ENCODE measurements at regions not wholly inside any gene's neighbourhood (a gene's known extent, or its start where the extent isn't known, plus 50 kb on each side); places are given as distances from the start of the nearest gene placed in this dataset.

GRCh38 chr14:97061198-97061597 lies 264.0 kb downstream of the VRK1 start:
- no peaks in the 10 kb centered on the region for H3K4me1 ChIP-seq (ENCODE audit: control insufficient read depth in 1 of 2, insufficient read depth in 2 of 2, low read length in 2 of 2)
- H3K9ac ChIP-seq (ENCODE audit: low read length), result no peak overlapping the region
- H3K36me3 ChIP-seq (ENCODE audit: control insufficient read depth in 1 of 2, insufficient read depth in 2 of 2, low read length in 2 of 2), result no peaks in the 10 kb centered on the region
- no peak for DNase-seq
- WGBS (ENCODE audit: extremely low coverage, insufficient coverage, insufficient read length), result no CpG with 5 or more reads among the region's 14 CpGs
- H2AFZ ChIP-seq (ENCODE audit: insufficient read depth, low read length, poor library complexity), result no peak overlapping the region
- H4K8ac ChIP-seq (ENCODE audit: low read depth, low read length), result no peak overlapping the region
- H3K9me3 ChIP-seq (ENCODE audit: insufficient read depth, low read depth, low read length), result no peaks in the 10 kb centered on the region
- H4K91ac ChIP-seq (ENCODE audit: low read depth, low read length), result no peak overlapping the region
- no peaks in the 10 kb centered on the region for H3K79me1 ChIP-seq (ENCODE audit: low read length)
- no peak overlapping the region for H4K12ac ChIP-seq (ENCODE audit: low read depth, low read length)
- no peaks in the 10 kb centered on the region for H3K79me2 ChIP-seq (ENCODE audit: control insufficient read depth, insufficient read depth, low read length, poor library complexity)
- H2BK120ac ChIP-seq (ENCODE audit: insufficient read depth, low read length, poor library complexity), result no peak overlapping the region
- no peak overlapping the region for H3K4ac ChIP-seq (ENCODE audit: low read depth, low read length)
- H3K23ac ChIP-seq (ENCODE audit: low read length), result no peak overlapping the region
- no peak overlapping the region for H3K14ac ChIP-seq (ENCODE audit: low read length)
- no peak overlapping the region for H3K4me3 ChIP-seq (ENCODE audit: low read depth, low read length)
- H3K4me2 ChIP-seq (ENCODE audit: low read length), result no peak overlapping the region
- H3K27ac ChIP-seq (ENCODE audit: low read depth, low read length), result no peak overlapping the region
- no peak overlapping the region for H2BK12ac ChIP-seq (ENCODE audit: low read length)
- H3K18ac ChIP-seq (ENCODE audit: low read length), result no peak overlapping the region
- H2AK5ac ChIP-seq (ENCODE audit: low read length), result no peak overlapping the region
- H2BK5ac ChIP-seq (ENCODE audit: low read depth, low read length, poor library complexity), result no peak overlapping the region
- no peaks in the 10 kb centered on the region for H3K27me3 ChIP-seq (ENCODE audit: insufficient read depth, low read length)

- Histone ChIP-seq H3K4me2 (ENCODE audit: low read length) (no peak overlapping the region), H3K18ac (ENCODE audit: low read length) (no peak overlapping the region), H2BK120ac (ENCODE audit: insufficient read depth, low read length, poor library complexity) (no peak overlapping the region), H3K36me3 (ENCODE audit: control insufficient read depth in 1 of 2, insufficient read depth in 2 of 2, low read length in 2 of 2) (no peaks in the 10 kb centered on the region), H4K91ac (ENCODE audit: low read depth, low read length) (no peak overlapping the region), H3K4me3 (ENCODE audit: low read depth, low read length) (no peak overlapping the region), H3K4me1 (ENCODE audit: control insufficient read depth in 1 of 2, insufficient read depth in 2 of 2, low read length in 2 of 2) (no peaks in the 10 kb centered on the region), H2BK5ac (ENCODE audit: low read depth, low read length, poor library complexity) (no peak overlapping the region), H2AFZ (ENCODE audit: insufficient read depth, low read length, poor library complexity) (no peak overlapping the region), H3K23ac (ENCODE audit: low read length) (no peak overlapping the region), H4K12ac (ENCODE audit: low read depth, low read length) (no peak overlapping the region), H3K9ac (ENCODE audit: low read length) (no peak overlapping the region), H3K27me3 (ENCODE audit: insufficient read depth, low read length) (no peaks in the 10 kb centered on the region), H2AK5ac (ENCODE audit: low read length) (no peak overlapping the region), H3K9me3 (ENCODE audit: insufficient read depth, low read depth, low read length) (no peaks in the 10 kb centered on the region), H3K79me2 (ENCODE audit: control insufficient read depth, insufficient read depth, low read length, poor library complexity) (no peaks in the 10 kb centered on the region), H3K14ac (ENCODE audit: low read length) (no peak overlapping the region), H4K8ac (ENCODE audit: low read depth, low read length) (no peak overlapping the region), H3K27ac (ENCODE audit: low read depth, low read length) (no peak overlapping the region), H3K79me1 (ENCODE audit: low read length) (no peaks in the 10 kb centered on the region), H3K4ac (ENCODE audit: low read depth, low read length) (no peak overlapping the region), H2BK12ac (ENCODE audit: low read length) (no peak overlapping the region)
- WGBS (ENCODE audit: extremely low coverage, insufficient coverage, insufficient read length), result no CpG with 5 or more reads among the region's 1 CpG
- DNase-seq, result no peak
Measured at GRCh38 chr14:97061714-97062113, 264.5 kb downstream of the VRK1 start.

GRCh38 chr14:97065305-97066067 lies 268.3 kb downstream of the VRK1 start:
- H3K79me2 ChIP-seq (ENCODE audit: control insufficient read depth, insufficient read depth, low read length, poor library complexity), result no peaks in the 10 kb centered on the region
- H2AFZ ChIP-seq (ENCODE audit: insufficient read depth, low read length, poor library complexity), result no peak overlapping the region
- H3K27ac ChIP-seq (ENCODE audit: low read depth, low read length), result no peak overlapping the region
- no peak overlapping the region for H3K9ac ChIP-seq (ENCODE audit: low read length)
- no peak overlapping the region for H3K23ac ChIP-seq (ENCODE audit: low read length)
- DNase-seq, result no peak
- H3K36me3 ChIP-seq (ENCODE audit: control insufficient read depth in 1 of 2, insufficient read depth in 2 of 2, low read length in 2 of 2), result no peaks in the 10 kb centered on the region
- no peak overlapping the region for H4K12ac ChIP-seq (ENCODE audit: low read depth, low read length)
- H4K91ac ChIP-seq (ENCODE audit: low read depth, low read length), result no peak overlapping the region
- WGBS (ENCODE audit: extremely low coverage, insufficient coverage, insufficient read length), result no CpG with 5 or more reads among the region's 7 CpGs
- no peak overlapping the region for H4K8ac ChIP-seq (ENCODE audit: low read depth, low read length)
- H3K79me1 ChIP-seq (ENCODE audit: low read length), result no peaks in the 10 kb centered on the region
- H2BK12ac ChIP-seq (ENCODE audit: low read length), result no peak overlapping the region
- no peaks in the 10 kb centered on the region for H3K9me3 ChIP-seq (ENCODE audit: insufficient read depth, low read depth, low read length)
- no peak overlapping the region for H3K4me3 ChIP-seq (ENCODE audit: low read depth, low read length)
- no peak overlapping the region for H3K14ac ChIP-seq (ENCODE audit: low read length)
- no peaks in the 10 kb centered on the region for H3K4me1 ChIP-seq (ENCODE audit: control insufficient read depth in 1 of 2, insufficient read depth in 2 of 2, low read length in 2 of 2)
- no peak overlapping the region for H3K18ac ChIP-seq (ENCODE audit: low read length)
- H3K4ac ChIP-seq (ENCODE audit: low read depth, low read length), result no peak overlapping the region
- no peak overlapping the region for H2AK5ac ChIP-seq (ENCODE audit: low read length)
- H3K4me2 ChIP-seq (ENCODE audit: low read length), result no peak overlapping the region
- H2BK120ac ChIP-seq (ENCODE audit: insufficient read depth, low read length, poor library complexity), result no peak overlapping the region
- H2BK5ac ChIP-seq (ENCODE audit: low read depth, low read length, poor library complexity), result no peak overlapping the region
- no peaks in the 10 kb centered on the region for H3K27me3 ChIP-seq (ENCODE audit: insufficient read depth, low read length)

GRCh38 chr14:97066068-97066899 lies 269.1 kb downstream of the VRK1 start:
- no CpG with 5 or more reads among the region's 6 CpGs for WGBS (ENCODE audit: extremely low coverage, insufficient coverage, insufficient read length)
- no peak overlapping the region for H2AK5ac ChIP-seq (ENCODE audit: low read length)

More at GRCh38 chr14:97066068-97066899, 269.1 kb downstream of the VRK1 start:
- DNase-seq, result no peak
- Histone ChIP-seq H3K27ac (ENCODE audit: low read depth, low read length) (no peak overlapping the region), H2AFZ (ENCODE audit: insufficient read depth, low read length, poor library complexity) (no peak overlapping the region), H3K79me2 (ENCODE audit: control insufficient read depth, insufficient read depth, low read length, poor library complexity) (no peaks in the 10 kb centered on the region), H3K18ac (ENCODE audit: low read length) (no peak overlapping the region), H2BK5ac (ENCODE audit: low read depth, low read length, poor library complexity) (no peak overlapping the region), H3K9me3 (ENCODE audit: insufficient read depth, low read depth, low read length) (no peaks in the 10 kb centered on the region), H3K4ac (ENCODE audit: low read depth, low read length) (no peak overlapping the region), H4K8ac (ENCODE audit: low read depth, low read length) (no peak overlapping the region), H3K23ac (ENCODE audit: low read length) (no peak overlapping the region), H3K14ac (ENCODE audit: low read length) (no peak overlapping the region), H2BK12ac (ENCODE audit: low read length) (no peak overlapping the region), H3K79me1 (ENCODE audit: low read length) (no peaks in the 10 kb centered on the region), H3K4me2 (ENCODE audit: low read length) (no peak overlapping the region), H4K12ac (ENCODE audit: low read depth, low read length) (no peak overlapping the region), H2BK120ac (ENCODE audit: insufficient read depth, low read length, poor library complexity) (no peak overlapping the region), H3K27me3 (ENCODE audit: insufficient read depth, low read length) (no peaks in the 10 kb centered on the region), H3K9ac (ENCODE audit: low read length) (no peak overlapping the region), H4K91ac (ENCODE audit: low read depth, low read length) (no peak overlapping the region), H3K4me1 (ENCODE audit: control insufficient read depth in 1 of 2, insufficient read depth in 2 of 2, low read length in 2 of 2) (no peaks in the 10 kb centered on the region), H3K36me3 (ENCODE audit: control insufficient read depth in 1 of 2, insufficient read depth in 2 of 2, low read length in 2 of 2) (no peaks in the 10 kb centered on the region), H3K4me3 (ENCODE audit: low read depth, low read length) (no peak overlapping the region)
